Chondrocyte (in vitro differentiated cells): ENCODE measurements at regions not wholly inside any gene's neighbourhood (a gene's known extent, or its start where the extent isn't known, plus 50 kb on each side); places are given as distances from the start of the nearest gene placed in this dataset.
A peak's percentile ranks its signal among the peaks of the same experiment; 100 is the strongest.

Source experiments
- DNase-seq: peaks from one replicate; pipeline ENCODE4 v3.0.0; 2021; ENCODE audit warnings: mixed read lengths, low spot score
- H3K27ac Mint-ChIP-seq: one replicate; pipeline ENCODE4 v1.8.0; 2021; ENCODE audit warnings: mild to moderate bottlenecking, moderate library complexity, mixed read lengths; ENCODE audit not compliant: unreplicated experiment
- H3K27me3 Mint-ChIP-seq: 2 replicates; pipeline ENCODE4 v1.8.0; 2021; ENCODE audit warnings: low read depth, mixed read lengths
- H3K36me3 Mint-ChIP-seq: 2 replicates; pipeline ENCODE4 v1.8.0; 2021; ENCODE audit warnings: low read depth, mixed read lengths
- H3K4me1 Mint-ChIP-seq: 2 replicates; pipeline ENCODE4 v1.8.0; 2021; ENCODE audit warnings: low read depth, mild to moderate bottlenecking, mixed read lengths
- H3K4me3 Mint-ChIP-seq: one replicate; pipeline ENCODE4 v1.8.0; 2021; ENCODE audit warnings: mild to moderate bottlenecking, moderate library complexity, mixed read lengths; ENCODE audit not compliant: unreplicated experiment
- H3K9me3 Mint-ChIP-seq: 2 replicates; pipeline ENCODE4 v1.8.0; 2021; ENCODE audit warnings: low read depth, mixed read lengths
- CTCF ChIP-seq: fragments of 200-600 bp; sonication (generic); IDR thresholded peaks from 2 replicates; pipeline ENCODE4 v1.5.0; 2021; ENCODE audit warnings: antibody characterized with exemption, mild to moderate bottlenecking, moderate library complexity

GRCh38 chr12:24595652-24596235 is 353.2 kb downstream of the BCAT1 start:
- no peak for DNase-seq
- Mint-ChIP-seq H3K36me3 (no peaks in the 10 kb centered on the region), H3K4me3 (no peak overlapping the region), H3K4me1 (peaks cover under 1% of the 10 kb centered on the region), H3K27me3 (no peaks in the 10 kb centered on the region), H3K27ac (no peak overlapping the region), H3K9me3 (no peaks in the 10 kb centered on the region)
- TF ChIP-seq CTCF, result peak; percentile 70

- Mint-ChIP-seq H3K27me3 (no peaks in the 10 kb centered on the region), H3K4me1 (no peaks in the 10 kb centered on the region), H3K36me3 (no peaks in the 10 kb centered on the region), H3K4me3 (no peak overlapping the region), H3K9me3 (no peaks in the 10 kb centered on the region), H3K27ac (no peak overlapping the region)
- no peak for DNase-seq
- TF ChIP-seq CTCF, result no peak
These were observed 357.0 kb downstream of the BCAT1 start for GRCh38 chr12:24591715-24592440.

DNA sequence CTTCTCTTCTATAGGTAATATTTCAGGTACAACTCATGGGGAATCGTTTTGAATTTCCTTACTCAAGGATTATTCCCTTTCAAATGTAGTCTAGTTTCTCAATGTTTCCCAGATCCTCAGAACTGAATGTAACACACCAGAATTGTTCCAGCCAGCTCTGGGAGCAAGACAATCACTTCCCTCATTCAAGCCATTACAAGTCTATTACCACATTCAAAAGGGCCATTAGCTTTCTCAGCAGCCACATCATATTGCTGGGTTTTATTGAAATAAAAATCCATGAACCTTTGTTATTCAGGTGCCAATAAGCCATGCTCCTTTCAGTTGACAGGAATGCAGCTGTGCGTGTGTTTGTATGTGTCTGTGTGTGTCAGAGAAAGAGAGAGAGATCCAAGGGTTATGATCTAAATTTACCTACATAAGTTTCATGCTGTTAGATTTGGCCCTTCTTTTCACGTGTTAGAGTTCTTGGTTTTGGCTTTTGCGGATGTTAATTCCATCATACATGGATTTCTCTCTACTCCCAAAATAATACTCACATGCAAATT is 357.7 kb downstream of the BCAT1 start:
- no peak overlapping the region for H3K4me3 Mint-ChIP-seq
- TF ChIP-seq CTCF, result no peak
- H3K27ac Mint-ChIP-seq, result no peak overlapping the region
- H3K4me1 Mint-ChIP-seq, result no peaks in the 10 kb centered on the region
- no peak for DNase-seq
- no peaks in the 10 kb centered on the region for H3K36me3 Mint-ChIP-seq
- no peaks in the 10 kb centered on the region for H3K27me3 Mint-ChIP-seq
- H3K9me3 Mint-ChIP-seq, result peaks cover 3% of the 10 kb centered on the region

GRCh38 chr12:24586293-24586692 is 362.6 kb downstream of the BCAT1 start:
- no peak overlapping the region for H3K27ac Mint-ChIP-seq
- H3K36me3 Mint-ChIP-seq, result no peaks in the 10 kb centered on the region
- H3K27me3 Mint-ChIP-seq, result no peaks in the 10 kb centered on the region
- peaks cover 3% of the 10 kb centered on the region for H3K9me3 Mint-ChIP-seq
- H3K4me1 Mint-ChIP-seq, result no peaks in the 10 kb centered on the region
- DNase-seq, result no peak
- no peak for TF ChIP-seq CTCF
- H3K4me3 Mint-ChIP-seq, result no peak overlapping the region

DNA sequence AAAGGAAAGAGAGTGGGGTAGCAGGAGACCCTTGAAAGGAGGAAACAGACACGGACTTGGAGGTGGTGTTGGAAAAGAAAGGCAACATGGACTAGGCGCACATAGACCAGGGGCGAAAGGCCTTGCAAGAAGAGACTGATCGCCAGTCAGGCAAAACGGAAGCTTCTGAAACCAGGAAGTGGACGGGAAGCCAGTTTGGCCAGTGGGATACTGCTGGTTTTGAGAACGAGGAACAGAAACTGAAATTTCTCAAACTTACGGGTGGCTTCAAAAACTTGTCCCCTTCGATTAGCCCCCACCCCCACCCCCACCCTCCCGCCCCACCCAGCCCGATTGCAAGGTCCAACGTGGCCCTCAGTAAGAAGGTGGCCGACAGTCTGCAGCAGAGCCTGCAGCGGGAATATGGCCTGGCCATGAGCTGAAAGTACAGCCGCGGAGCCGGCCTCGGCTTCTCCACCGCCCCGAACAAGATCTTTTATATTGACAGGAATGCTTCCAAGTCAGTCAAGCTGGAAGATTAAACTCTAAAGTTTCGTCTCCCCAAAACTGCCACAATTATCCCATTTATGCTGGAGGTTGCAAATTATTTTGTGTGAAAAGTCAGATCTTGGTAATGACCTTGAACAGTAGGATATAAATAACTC is 364.7 kb downstream of the BCAT1 start:
- peaks cover 17% of the 10 kb centered on the region for H3K9me3 Mint-ChIP-seq
- DNase-seq, result no peak
- H3K27me3 Mint-ChIP-seq, result no peaks in the 10 kb centered on the region
- H3K4me1 Mint-ChIP-seq, result no peaks in the 10 kb centered on the region
- H3K36me3 Mint-ChIP-seq, result peaks cover 3% of the 10 kb centered on the region
- TF ChIP-seq CTCF, result no peak
- no peak overlapping the region for H3K4me3 Mint-ChIP-seq
- H3K27ac Mint-ChIP-seq, result no peak overlapping the region
